Peyer's patch (tissue), 4 donors: ENCODE measurements at regions not wholly inside any gene's neighbourhood (a gene's known extent, or its start where the extent isn't known, plus 50 kb on each side); places are given as distances from the start of the nearest gene placed in this dataset.

Source experiments
- DNase-seq, 3 donors: peaks; one replicate each; pipeline ENCODE4 v3.0.0-alpha.2; 2017 to 2019
- H3K27ac ChIP-seq, 4 donors: fragments of 200-600 bp; sonication (generic); one replicate each; pipeline ENCODE4 v1.5.1; 2016 to 2019
- H3K27me3 ChIP-seq, 2 donors: fragments of 200-600 bp; sonication (generic); one replicate each; pipeline ENCODE4 v1.5.1; 2019
- H3K36me3 ChIP-seq, 3 donors: fragments of 200-600 bp; sonication (generic); one replicate each; pipeline ENCODE4 v1.5.1; 2016 to 2019
- H3K4me1 ChIP-seq, 4 donors: fragments of 200-600 bp; sonication (generic); one replicate each; pipeline ENCODE4 v1.5.1; 2016 to 2019
- H3K4me3 ChIP-seq, 4 donors: fragments of 200-600 bp; sonication (generic); 1 replicate in 3 of 4; 2 replicates in 1 of 4; pipeline ENCODE4 v1.5.1; 2016 to 2019; ENCODE audit warnings: mild to moderate bottlenecking in 1 of 4
- H3K9me3 ChIP-seq, 4 donors: fragments of 200-600 bp; sonication (generic); one replicate each; pipeline ENCODE4 v1.5.1; 2016 to 2019; ENCODE audit warnings: mild to moderate bottlenecking in 1 of 4
- POLR2A ChIP-seq, 2 donors: fragments of 450-650 bp; IDR thresholded peaks; one replicate each; pipeline ENCODE4 v1.5.1; 2017; ENCODE audit warnings: antibody characterized with exemption in 2 of 2, mild to moderate bottlenecking in 2 of 2, moderate library complexity in 2 of 2
- TF ChIP-seq, protein P1 (sequence below), 6 experiments: fragments of 450-650 bp in 4 of 6; fragments of 200-600 bp in 2 of 6; sonication (generic) in 1 of 6; IDR thresholded peaks; one replicate each; pipeline ENCODE4 v1.5.1; 2017 to 2019; ENCODE audit warnings: antibody characterized with exemption in 6 of 6, mild to moderate bottlenecking in 3 of 6, moderate library complexity in 1 of 6

DNA sequence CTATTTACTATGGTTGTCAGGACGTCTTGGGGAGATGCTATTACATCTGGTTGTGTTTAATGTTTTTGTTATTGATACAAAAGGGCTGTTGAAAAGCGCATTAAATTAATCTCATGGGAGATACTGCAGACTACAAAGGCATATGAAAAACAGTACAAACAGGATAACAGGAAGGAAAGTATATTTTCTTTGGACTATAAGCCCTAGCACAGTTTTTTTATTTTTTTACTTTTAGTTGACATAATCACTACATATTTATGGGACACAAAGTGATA lies 341.3 kb downstream of the ARL4A start:
- H3K27me3 ChIP-seq: no peaks in the 10 kb centered on the region
- H3K9me3 ChIP-seq: no peaks in the 10 kb centered on the region
- H3K27ac ChIP-seq: no peak overlapping the region
- DNase-seq: no peak
- no peaks in the 10 kb centered on the region for H3K4me1 ChIP-seq
- no peaks in the 10 kb centered on the region for H3K36me3 ChIP-seq
- no peak overlapping the region for H3K4me3 ChIP-seq
- TF ChIP-seq, protein P1, sequence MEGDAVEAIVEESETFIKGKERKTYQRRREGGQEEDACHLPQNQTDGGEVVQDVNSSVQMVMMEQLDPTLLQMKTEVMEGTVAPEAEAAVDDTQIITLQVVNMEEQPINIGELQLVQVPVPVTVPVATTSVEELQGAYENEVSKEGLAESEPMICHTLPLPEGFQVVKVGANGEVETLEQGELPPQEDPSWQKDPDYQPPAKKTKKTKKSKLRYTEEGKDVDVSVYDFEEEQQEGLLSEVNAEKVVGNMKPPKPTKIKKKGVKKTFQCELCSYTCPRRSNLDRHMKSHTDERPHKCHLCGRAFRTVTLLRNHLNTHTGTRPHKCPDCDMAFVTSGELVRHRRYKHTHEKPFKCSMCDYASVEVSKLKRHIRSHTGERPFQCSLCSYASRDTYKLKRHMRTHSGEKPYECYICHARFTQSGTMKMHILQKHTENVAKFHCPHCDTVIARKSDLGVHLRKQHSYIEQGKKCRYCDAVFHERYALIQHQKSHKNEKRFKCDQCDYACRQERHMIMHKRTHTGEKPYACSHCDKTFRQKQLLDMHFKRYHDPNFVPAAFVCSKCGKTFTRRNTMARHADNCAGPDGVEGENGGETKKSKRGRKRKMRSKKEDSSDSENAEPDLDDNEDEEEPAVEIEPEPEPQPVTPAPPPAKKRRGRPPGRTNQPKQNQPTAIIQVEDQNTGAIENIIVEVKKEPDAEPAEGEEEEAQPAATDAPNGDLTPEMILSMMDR (IDR thresholded peaks at IDR 0.05): no peak
- TF ChIP-seq POLR2A (IDR thresholded peaks at IDR 0.05): no peak

DNA sequence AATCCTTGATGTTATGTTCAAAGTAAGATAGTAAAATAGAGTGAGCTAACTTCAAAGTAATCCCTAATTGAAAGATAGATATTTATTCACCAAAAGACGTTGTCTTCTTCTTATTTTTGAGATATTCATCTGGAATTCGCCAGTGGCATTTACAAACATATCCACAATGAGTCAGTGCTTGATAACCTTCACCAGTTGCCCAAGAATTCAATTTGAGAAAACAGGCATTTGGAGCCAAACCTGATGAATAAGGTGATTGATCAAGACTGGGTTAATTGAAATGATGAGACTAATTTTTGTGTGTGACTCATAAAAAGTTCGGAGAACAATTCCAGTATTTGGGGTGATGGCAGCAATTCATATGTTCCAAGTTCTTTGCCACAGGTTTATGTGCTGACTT lies 344.0 kb downstream of the ARL4A start:
- DNase-seq: no peak
- no peak for TF ChIP-seq POLR2A (IDR thresholded peaks at IDR 0.05)
- TF ChIP-seq, protein P1 (IDR thresholded peaks at IDR 0.05): no peak
- Histone ChIP-seq H3K36me3 (no peaks in the 10 kb centered on the region), H3K27ac (no peak overlapping the region), H3K9me3 (no peaks in the 10 kb centered on the region), H3K4me1 (no peaks in the 10 kb centered on the region), H3K27me3 (no peaks in the 10 kb centered on the region), H3K4me3 (no peak overlapping the region)

DNA sequence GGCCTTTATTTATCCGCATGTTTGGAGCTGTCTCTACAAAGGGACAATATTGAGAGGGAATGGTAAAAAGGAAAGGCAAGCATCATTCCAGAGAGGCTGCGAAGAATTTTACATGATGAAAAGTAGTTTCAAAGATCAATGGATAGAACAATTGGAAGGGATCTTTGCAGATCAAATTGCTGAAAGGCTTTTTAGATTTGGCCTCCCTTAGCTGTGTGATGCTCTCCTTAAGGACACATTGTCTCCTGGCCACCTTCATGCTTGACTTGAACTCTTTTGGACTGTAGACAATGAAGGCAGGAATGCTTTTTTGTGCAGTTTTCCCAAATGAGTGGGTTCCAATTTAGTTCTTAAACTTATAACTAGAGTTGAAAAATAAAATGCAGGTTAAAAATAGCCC lies 344.7 kb downstream of the ARL4A start:
- no peak overlapping the region for H3K4me3 ChIP-seq
- no peak overlapping the region for H3K27ac ChIP-seq
- no peaks in the 10 kb centered on the region for H3K4me1 ChIP-seq
- H3K27me3 ChIP-seq: no peaks in the 10 kb centered on the region
- no peaks in the 10 kb centered on the region for H3K36me3 ChIP-seq
- DNase-seq: no peak
- TF ChIP-seq POLR2A (IDR thresholded peaks at IDR 0.05): no peak
- no peaks in the 10 kb centered on the region for H3K9me3 ChIP-seq

DNA sequence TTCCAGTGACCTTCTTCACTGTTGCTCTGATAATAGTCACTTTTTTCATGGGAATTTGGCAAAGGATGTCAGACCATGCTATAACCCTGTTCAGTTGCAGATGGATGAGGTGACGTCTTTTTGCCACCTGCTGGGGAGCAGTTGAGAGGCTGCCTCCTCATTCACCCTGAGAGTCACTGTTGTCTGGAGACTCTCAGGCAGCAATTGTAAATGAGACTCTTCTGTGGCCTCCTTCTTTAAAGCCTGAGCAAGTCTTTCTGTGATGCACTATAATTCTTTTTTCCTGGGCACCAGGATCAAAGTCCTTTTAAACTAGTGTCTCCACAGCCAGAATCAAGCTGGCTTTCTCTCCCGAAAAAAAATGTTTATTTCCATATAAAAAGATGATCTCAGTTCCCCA lies 345.1 kb downstream of the ARL4A start:
- TF ChIP-seq, protein P1 (IDR thresholded peaks at IDR 0.05): no peak
- no peak for TF ChIP-seq POLR2A (IDR thresholded peaks at IDR 0.05)
- Histone ChIP-seq H3K4me1 (no peaks in the 10 kb centered on the region), H3K4me3 (no peak overlapping the region), H3K36me3 (no peaks in the 10 kb centered on the region), H3K27me3 (no peaks in the 10 kb centered on the region), H3K9me3 (no peaks in the 10 kb centered on the region), H3K27ac (no peak overlapping the region)
- no peak for DNase-seq

DNA sequence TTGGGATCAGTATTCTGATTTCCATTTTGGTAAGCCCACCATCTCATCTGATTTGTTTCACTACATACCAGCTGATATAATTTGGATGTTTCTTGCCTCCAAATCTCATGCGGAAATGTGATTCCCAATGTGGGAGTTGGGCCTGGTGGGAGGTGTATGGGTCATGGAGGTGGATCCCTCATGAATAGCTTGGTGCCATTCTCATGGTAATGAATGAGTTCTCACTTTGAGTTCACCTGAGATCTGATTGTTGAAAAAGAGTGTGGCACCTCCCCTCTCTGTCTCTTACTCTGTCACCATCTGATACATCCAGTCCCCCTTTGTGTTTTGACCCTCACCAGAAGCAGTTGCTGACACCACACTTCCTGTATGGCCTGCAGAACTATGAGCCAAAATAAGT lies 347.3 kb downstream of the ARL4A start:
- TF ChIP-seq, protein P1 (IDR thresholded peaks at IDR 0.05): no peak
- TF ChIP-seq POLR2A (IDR thresholded peaks at IDR 0.05): no peak
- DNase-seq: no peak
- Histone ChIP-seq H3K4me3 (no peak overlapping the region), H3K4me1 (no peaks in the 10 kb centered on the region), H3K27me3 (no peaks in the 10 kb centered on the region), H3K9me3 (no peaks in the 10 kb centered on the region), H3K27ac (no peak overlapping the region), H3K36me3 (no peaks in the 10 kb centered on the region)

DNA sequence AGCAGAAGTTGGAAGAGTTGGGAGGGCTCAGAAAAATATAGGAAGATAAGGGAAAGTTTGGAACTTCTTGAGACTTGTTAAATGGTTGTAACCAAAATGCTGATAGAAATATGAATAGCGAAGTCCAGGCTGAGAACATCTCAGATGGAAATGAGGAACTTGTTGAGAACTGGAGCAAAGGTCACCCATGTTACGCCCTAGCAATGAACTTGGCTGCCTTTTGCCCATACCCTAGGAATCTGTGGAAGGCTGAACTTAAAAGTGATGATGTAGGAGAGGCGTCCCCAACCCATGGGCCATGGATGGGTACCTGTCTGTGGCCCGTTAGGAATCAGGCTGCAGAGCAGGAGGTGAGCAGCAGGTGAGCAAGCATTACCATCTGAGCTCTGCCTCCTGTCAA lies 347.8 kb downstream of the ARL4A start:
- TF ChIP-seq, protein P1 (IDR thresholded peaks at IDR 0.05): no peak
- no peak for TF ChIP-seq POLR2A (IDR thresholded peaks at IDR 0.05)
- Histone ChIP-seq H3K4me1 (no peaks in the 10 kb centered on the region), H3K36me3 (no peaks in the 10 kb centered on the region), H3K4me3 (no peak overlapping the region), H3K27ac (no peak overlapping the region), H3K27me3 (no peaks in the 10 kb centered on the region), H3K9me3 (no peaks in the 10 kb centered on the region)
- no peak for DNase-seq
